ENCODE measurements at regions not wholly inside any gene's neighbourhood (a gene's known extent, or its start where the extent isn't known, plus 50 kb on each side); places are given as distances from the start of the nearest gene placed in this dataset.

- DNase-seq = no peak
Observed at GRCh38 chr15:98203872-98204660, 243.6 kb downstream of the ARRDC4 start.

GRCh38 chr15:98207928-98208327, 247.4 kb downstream of the ARRDC4 start:
- no peak for DNase-seq

DNA sequence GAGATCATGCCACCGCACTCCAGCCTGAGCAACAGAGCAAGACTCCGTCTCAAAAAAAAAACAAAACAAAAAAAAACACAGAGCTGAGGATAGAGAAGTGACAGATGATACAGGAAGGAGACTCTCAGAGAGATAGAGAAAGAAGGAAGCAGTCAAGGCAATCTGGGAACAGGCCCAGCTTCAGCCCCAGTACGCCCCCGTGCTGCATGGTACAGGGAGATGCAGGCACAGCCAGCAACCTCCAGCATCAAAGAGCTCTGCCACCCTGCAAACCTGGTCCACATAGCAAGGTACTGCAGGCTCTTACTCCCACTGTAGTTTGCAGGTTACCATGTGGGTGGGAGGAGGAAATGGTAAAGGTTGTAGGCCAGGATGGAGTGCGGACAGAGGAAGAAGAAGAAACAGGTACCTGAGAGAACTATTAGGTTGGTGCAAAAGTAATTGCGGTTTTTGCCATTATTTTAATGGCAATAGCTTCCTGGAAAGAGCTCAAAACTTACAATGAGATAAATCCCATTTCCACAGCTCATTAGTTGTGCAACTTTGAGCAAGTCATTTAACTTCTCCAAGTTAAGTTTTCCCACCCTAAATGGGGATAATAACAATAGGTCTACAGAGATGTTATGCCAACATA, 253.0 kb downstream of the ARRDC4 start:
- DNase-seq = no peak

DNA sequence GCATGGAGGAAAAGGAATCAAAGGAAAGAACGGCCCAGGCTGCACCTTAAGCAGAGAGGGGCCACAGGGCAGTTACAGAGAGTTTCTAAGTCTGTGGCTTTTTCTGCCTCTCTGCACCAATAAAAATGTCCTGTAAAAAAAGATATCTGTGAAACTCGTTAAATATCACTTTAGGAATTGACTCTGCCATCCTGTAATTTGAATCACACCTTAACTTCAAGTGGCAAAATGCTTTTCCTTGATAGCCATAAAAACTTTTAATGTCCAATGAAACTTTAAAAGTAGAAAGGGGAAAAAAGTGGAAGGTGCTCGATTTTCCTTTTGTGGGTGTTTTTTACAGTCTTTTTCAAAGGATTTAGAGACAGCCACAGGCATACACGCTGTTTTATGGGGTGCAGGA, 255.7 kb downstream of the ARRDC4 start:
- DNase-seq = no peak

DNA sequence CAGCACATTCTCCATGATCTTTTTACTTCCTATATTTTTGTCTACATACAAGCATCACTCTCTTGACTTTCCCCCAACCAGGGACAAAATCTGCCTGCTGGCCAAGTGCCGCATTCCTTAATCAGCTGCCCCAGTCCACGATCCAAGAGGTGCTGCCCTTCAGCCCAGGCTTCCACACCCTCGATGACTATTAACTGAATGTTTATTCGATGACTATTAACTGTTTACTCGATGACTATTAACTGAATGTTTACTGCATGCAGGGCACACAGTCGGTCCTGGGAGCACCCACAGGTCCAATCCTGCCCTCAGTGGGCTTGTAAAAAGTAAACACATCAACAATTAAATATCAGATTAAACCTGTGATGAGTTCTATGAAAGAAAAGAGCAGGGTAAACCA, 256.9 kb downstream of the ARRDC4 start:
- no peak for DNase-seq

DNA sequence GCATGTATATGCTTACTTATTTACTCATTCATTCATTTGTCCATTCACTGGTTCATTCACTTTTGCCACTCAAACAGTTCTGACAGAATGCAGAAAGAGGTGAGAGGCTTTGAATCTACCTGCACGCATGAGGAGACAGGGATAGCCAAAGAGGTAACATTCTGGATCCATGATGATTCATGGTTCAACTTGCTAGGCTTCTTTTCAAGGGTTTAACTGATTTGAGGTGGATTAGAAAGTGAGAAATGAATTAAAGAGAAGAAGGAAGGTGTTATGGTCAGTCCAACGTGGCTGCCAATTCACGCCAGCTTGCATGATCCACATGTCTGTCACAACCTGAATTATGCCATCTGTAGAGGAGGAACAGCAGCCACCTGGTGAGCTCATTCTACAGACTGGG, 260.6 kb downstream of the ARRDC4 start:
- DNase-seq = no peak

DNA sequence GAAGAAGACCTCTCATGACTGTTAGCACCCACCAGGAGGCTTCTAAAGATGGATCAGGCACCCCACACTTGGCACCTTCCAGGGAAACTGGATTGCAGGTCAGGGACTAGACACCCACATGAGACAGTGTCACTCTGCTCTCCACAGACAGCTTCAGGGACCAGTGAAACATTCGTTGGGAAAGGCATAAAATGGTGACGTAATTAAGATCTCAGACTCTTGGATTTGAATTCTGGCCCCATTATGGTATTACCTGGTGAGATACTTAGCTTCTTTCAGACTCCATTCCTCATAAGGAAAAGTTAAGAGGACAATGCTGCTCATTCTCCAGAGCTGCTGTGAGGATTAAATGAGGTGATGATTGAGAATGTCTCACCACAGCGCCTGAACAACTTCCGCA, 261.1 kb downstream of the ARRDC4 start:
- no peak for DNase-seq

DNA sequence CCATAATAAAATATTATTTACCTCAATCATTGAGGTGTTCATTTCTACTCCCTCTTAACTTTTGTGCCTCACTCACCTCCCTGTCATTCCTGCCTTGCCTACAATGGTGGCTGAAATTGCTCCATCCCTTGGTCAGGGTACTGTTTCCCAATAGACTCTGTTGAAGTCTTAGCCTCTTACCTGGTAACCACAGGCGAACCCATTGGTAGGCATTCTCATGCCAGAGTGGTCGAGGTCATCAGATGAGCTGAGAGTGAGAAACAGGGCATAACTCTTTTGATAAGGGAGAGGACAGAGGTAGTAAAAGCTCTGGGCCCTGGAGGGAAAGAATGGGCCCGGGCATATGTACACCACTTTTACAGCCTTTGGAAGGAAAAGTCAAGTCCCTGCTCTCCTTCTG, 265.6 kb downstream of the ARRDC4 start:
- DNase-seq = no peak

- no peak for DNase-seq
Observed at GRCh38 chr15:98226578-98226977, 266.1 kb downstream of the ARRDC4 start.

DNA sequence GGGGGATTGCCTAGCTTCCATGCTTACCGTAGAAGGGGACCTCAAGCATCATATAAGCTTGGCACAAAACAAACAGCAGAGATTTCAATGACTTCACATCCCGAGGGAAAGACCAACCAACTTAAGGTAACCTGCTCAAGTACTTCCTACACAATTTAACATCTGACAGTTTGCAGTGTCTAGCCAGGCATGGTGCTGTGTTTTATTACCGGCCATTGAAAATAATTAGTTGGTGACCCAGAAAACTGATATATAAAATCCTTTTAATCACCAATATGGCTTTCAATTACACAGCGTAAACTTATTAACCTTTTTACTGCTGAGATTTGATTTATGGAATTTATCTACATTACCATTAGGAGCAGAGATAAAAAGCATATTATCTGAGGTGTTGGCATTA, 268.3 kb downstream of the ARRDC4 start:
- DNase-seq = no peak

DNA sequence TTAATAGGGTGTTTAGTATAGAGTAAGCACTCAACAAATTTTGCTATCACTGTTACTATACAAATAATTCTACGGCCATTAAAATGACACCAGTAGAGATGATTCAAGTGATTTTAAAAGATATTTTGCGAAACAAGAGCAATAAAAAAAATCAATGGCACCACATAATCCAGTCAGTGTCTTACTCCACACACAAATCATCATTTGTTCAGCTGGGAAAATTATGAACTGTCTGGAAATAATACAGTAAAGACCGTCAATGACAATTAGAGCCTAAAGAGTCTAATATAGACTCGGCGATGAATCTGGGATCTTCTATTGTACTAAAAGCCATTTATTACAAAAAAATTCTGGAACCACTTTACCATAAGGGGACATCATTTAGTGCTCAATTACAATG, 270.5 kb downstream of the ARRDC4 start:
- no peak for DNase-seq

GRCh38 chr15:98231696-98232440, 271.4 kb downstream of the ARRDC4 start:
- DNase-seq = no peak

DNA sequence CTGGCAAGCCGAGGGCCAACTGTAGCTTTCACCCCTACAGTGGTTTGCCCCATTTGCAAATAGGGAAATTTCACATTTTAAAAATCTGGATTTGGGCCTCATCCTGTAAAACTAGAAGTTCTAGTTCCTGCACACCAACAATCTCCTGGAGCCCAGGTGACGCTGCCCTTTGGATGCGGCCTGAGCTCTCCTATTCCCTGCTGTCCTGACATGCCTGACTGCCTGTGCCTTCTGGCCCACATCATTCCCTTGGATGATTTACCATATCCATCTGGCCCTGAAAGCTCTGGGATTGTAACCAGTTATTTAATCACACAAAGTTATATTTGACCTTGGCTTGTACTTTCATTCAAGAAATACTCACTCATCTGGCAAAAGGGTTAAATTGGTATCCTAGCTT, 272.3 kb downstream of the ARRDC4 start:
- DNase-seq = no peak

DNA sequence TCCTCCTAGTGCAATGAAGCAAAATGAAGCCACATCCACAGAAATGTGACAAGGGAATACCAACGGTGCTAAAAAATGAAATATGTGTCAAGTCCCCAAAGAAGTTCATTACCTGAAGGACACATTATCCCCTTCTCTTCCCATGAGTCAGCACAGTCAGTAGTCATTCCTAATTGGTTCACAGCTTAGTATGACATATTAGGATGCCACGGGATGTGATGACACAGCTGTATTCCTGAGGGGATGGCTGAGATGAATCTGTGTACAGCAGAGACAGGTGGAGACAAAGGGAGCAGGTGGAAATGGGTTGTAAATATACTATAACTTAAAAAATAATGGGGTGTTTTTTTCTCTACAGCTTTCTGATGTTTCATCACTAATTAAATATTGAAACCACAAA, 273.4 kb downstream of the ARRDC4 start:
- DNase-seq = no peak

- no peak for DNase-seq
Observed at GRCh38 chr15:98240303-98240702, 279.8 kb downstream of the ARRDC4 start.

- DNase-seq = no peak
Observed at GRCh38 chr15:98241032-98241554, 280.6 kb downstream of the ARRDC4 start.

- no peak for DNase-seq
Observed at GRCh38 chr15:98257290-98257689, 296.8 kb downstream of the ARRDC4 start.

DNA sequence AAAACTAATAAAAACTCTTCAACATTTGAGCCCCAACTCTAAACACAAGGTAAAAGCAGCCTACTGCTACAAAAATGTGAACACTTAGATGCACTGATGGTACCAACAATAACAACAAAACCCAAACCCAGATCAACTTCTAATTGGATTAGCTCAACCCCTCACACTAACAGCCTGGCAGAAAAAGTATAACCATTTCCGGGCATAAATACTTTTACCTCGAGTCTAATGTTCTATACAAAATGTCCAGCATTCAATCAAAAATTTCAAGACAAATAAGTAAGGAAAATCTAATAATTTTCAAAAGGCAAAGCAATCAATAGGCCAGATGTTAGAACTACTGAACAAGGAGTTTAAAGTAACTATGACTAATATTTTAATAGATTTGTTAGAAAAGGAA, 303.3 kb downstream of the ARRDC4 start:
- DNase-seq = no peak

GRCh38 chr15:98266295-98266694, 305.8 kb downstream of the ARRDC4 start:
- DNase-seq = no peak

DNA sequence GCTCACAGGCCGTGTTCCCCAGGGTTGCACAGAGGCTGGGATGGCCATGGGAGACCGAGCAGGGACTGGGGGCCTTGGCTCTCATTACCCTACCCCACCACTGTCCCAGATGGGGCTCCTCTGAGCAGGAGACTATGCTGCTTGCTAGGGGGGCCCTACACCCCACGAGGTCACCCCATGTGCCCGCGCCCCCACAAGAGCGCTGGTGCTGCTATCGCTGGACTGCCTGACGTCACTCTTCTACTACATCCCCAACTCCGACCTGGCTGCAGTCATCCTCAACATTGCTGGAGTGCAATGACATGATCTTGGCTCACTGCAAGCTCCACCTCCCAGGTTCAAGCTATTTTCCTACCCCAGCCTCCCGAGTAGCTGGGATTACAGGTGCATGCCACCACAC, 307.7 kb downstream of the ARRDC4 start:
- no peak for DNase-seq

- no peak for DNase-seq
Observed at GRCh38 chr15:98272625-98273024, 312.1 kb downstream of the ARRDC4 start.

GRCh38 chr15:98276018-98276417, 315.5 kb downstream of the ARRDC4 start:
- no peak for DNase-seq

DNA sequence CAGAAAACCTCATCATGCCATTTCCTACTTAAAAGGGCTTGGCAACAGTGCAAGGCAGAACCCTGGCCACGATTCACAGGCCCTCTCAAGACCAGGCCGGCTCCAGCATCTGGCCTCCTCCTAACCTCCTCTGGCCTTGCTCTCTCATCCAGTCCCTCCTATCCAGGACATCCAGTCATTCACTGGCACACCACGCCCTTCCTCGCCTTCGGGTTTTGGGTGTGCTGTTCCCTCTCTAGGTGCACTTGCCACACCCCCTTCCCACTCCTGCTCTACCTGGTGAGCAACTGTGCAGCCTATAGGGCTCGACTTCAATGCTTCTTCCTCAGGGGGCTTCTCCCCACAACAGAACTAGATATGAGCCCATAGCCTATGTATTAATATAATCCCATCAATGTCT, 317.1 kb downstream of the ARRDC4 start:
- no peak for DNase-seq
